GM18909 (cell line): ENCODE measurements at regions not wholly inside any gene's neighbourhood (a gene's known extent, or its start where the extent isn't known, plus 50 kb on each side); places are given as distances from the start of the nearest gene placed in this dataset.
"Not testable (repeated sequence)": the region's sequence is repeated elsewhere in the genome, so short reads cannot be mapped to it uniquely, and the experiment has no call there.

Source experiments
- ATAC-seq: cut with Tn5 transposase; IDR thresholded peaks from one replicate; pipeline ENCODE4 v1.9.1; 2021; ENCODE audit warnings: mild to moderate bottlenecking; ENCODE audit not compliant: unreplicated experiment, poor library complexity

- ATAC-seq = no peak
Measured at GRCh38 chr9:108062680-108063079, 573.1 kb upstream of the KLF4 start.

- ATAC-seq = no peak
Measured at GRCh38 chr9:108060175-108060574, 570.6 kb upstream of the KLF4 start.

- ATAC-seq = no peak
Measured at GRCh38 chr9:108058135-108058814, 568.7 kb upstream of the KLF4 start.

GRCh38 chr9:108057421-108058134 is 568.0 kb upstream of the KLF4 start:
- ATAC-seq = no peak

- ATAC-seq = no peak
Measured at GRCh38 chr9:108056805-108057386, 567.3 kb upstream of the KLF4 start.

GRCh38 chr9:108056084-108056804 is 566.7 kb upstream of the KLF4 start:
- no peak for ATAC-seq

GRCh38 chr9:108054131-108054630 is 564.6 kb upstream of the KLF4 start:
- ATAC-seq = no peak

GRCh38 chr9:108053555-108054061 is 564.0 kb upstream of the KLF4 start:
- no peak for ATAC-seq

GRCh38 chr9:108052431-108053080 is 563.0 kb upstream of the KLF4 start:
- no peak for ATAC-seq

GRCh38 chr9:108050894-108051293 is 561.3 kb upstream of the KLF4 start:
- ATAC-seq = no peak

- no peak for ATAC-seq
Measured at GRCh38 chr9:108049671-108050494, 560.3 kb upstream of the KLF4 start.

GRCh38 chr9:108049026-108049607 is 559.5 kb upstream of the KLF4 start:
- no peak for ATAC-seq

- no peak for ATAC-seq
Measured at GRCh38 chr9:108048406-108049025, 558.9 kb upstream of the KLF4 start.

GRCh38 chr9:108047777-108048176 is 558.2 kb upstream of the KLF4 start:
- ATAC-seq = not testable (repeated sequence)

GRCh38 chr9:108047264-108047663 is 557.7 kb upstream of the KLF4 start:
- no peak for ATAC-seq

GRCh38 chr9:108045851-108046250 is 556.3 kb upstream of the KLF4 start:
- no peak for ATAC-seq

GRCh38 chr9:108043585-108043984 is 554.0 kb upstream of the KLF4 start:
- ATAC-seq = no peak

- no peak for ATAC-seq
Measured at GRCh38 chr9:108041551-108041950, 552.0 kb upstream of the KLF4 start.
